ENCODE measurements at regions not wholly inside any gene's neighbourhood (a gene's known extent, or its start where the extent isn't known, plus 50 kb on each side); places are given as distances from the start of the nearest gene placed in this dataset.

DNA sequence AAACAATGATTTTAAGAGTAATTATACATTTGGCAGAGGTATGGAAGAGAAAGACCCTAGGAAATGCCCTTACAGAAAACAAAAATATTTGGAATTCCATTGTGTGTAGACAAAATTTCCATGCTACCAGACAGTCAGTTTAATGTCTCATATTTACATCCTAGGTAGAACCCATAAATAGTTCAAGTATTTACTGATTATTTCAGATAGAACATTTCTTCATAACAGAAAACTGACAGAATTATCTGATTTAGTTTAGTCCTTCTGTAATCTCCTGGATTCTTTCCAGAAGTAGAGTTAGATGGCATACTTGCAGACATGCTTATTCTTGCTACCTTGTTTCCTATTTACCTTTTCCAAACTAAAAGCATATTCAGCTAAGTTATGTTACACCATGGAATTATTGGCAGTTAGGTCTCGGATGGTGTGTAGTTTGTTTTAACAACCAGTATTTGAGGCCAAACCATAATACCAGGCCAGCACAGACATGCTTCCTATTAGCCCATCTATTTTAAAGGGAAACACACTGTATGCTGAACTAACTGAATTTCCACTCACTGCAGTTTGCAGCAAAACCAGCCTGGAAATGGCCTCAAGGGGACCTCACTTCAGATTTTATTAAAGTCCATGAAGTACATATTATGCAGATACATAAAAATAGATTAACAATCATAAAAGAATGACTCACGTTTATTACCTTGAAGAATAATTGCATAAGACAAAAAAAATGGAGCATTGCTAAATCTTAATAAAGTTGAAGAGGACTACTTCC, 126.6 kb upstream of the LRIG3 start:
- Histone ChIP-seq H4K20me1 (ENCODE audit: insufficient read depth, low read length) (no peaks in the 10 kb centered on the region), H3K79me2 (ENCODE audit: low read length) (no peaks in the 10 kb centered on the region), H3K27me3 (replicated peaks; ENCODE audit: insufficient read depth, low read length) (no peaks in the 10 kb centered on the region), H3K4me2 (ENCODE audit: low read depth, low read length) (no peak overlapping the region), H3K36me3 (replicated peaks; ENCODE audit: insufficient read depth, low read length) (no peaks in the 10 kb centered on the region), H3K9ac (ENCODE audit: low read length) (no peak overlapping the region), H3K4me3 (ENCODE audit: low read length) (no peak overlapping the region), H3K9me2 (replicated peaks; ENCODE audit: insufficient read depth, low read length) (no peaks in the 10 kb centered on the region), H3K4me1 (ENCODE audit: low read length) (no peaks in the 10 kb centered on the region), H3K9me3 (replicated peaks; ENCODE audit: insufficient read depth, low read length) (no peaks in the 10 kb centered on the region), H3F3A (ENCODE audit: insufficient read depth, low read length) (no peaks in the 10 kb centered on the region), H3K27ac (ENCODE audit: low read length) (no peak overlapping the region), H2AFZ (ENCODE audit: low read length) (no peak overlapping the region)
- DNase-seq, result no peak
- TF ChIP-seq, protein P1, sequence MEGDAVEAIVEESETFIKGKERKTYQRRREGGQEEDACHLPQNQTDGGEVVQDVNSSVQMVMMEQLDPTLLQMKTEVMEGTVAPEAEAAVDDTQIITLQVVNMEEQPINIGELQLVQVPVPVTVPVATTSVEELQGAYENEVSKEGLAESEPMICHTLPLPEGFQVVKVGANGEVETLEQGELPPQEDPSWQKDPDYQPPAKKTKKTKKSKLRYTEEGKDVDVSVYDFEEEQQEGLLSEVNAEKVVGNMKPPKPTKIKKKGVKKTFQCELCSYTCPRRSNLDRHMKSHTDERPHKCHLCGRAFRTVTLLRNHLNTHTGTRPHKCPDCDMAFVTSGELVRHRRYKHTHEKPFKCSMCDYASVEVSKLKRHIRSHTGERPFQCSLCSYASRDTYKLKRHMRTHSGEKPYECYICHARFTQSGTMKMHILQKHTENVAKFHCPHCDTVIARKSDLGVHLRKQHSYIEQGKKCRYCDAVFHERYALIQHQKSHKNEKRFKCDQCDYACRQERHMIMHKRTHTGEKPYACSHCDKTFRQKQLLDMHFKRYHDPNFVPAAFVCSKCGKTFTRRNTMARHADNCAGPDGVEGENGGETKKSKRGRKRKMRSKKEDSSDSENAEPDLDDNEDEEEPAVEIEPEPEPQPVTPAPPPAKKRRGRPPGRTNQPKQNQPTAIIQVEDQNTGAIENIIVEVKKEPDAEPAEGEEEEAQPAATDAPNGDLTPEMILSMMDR (IDR thresholded peaks at IDR 0.05; ENCODE audit: low read length), result no peak
- no peak for TF ChIP-seq EZH2phosphoT487 (IDR thresholded peaks at IDR 0.05; ENCODE audit: low read length)
- TF ChIP-seq EZH2 (optimal IDR thresholded peaks at IDR 0.05; ENCODE audit: low read depth, low read length), result no peak

DNA sequence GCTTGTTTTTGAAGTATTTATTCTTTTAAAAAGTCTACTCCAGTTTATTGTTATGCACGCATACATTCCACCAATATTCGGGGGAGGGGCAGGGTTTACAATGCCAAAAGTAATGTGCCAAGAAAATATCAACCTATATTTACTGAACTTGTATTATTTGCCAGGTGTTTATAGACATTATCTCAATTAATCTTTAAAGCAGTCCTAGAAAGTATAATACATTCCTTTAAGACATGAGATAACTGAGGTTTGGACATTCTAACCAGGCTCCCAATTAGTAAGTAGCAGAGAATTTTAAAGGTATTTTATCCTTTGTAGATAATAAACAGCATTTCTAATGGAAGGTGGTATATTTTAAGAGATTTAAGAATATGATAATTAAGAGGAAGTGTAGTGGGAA, 124.5 kb upstream of the LRIG3 start:
- H3K27ac ChIP-seq (ENCODE audit: low read length), result no peak overlapping the region
- H3K9me3 ChIP-seq (replicated peaks; ENCODE audit: insufficient read depth, low read length), result no peaks in the 10 kb centered on the region
- no peak overlapping the region for H2AFZ ChIP-seq (ENCODE audit: low read length)
- no peak overlapping the region for H3K9ac ChIP-seq (ENCODE audit: low read length)
- TF ChIP-seq EZH2phosphoT487 (IDR thresholded peaks at IDR 0.05; ENCODE audit: low read length) (no peak), EZH2 (optimal IDR thresholded peaks at IDR 0.05; ENCODE audit: low read depth, low read length) (no peak)
- TF ChIP-seq, protein P1 (IDR thresholded peaks at IDR 0.05; ENCODE audit: low read length), result no peak
- no peaks in the 10 kb centered on the region for H3K27me3 ChIP-seq (replicated peaks; ENCODE audit: insufficient read depth, low read length)
- no peak overlapping the region for H3K4me2 ChIP-seq (ENCODE audit: low read depth, low read length)
- no peaks in the 10 kb centered on the region for H3K79me2 ChIP-seq (ENCODE audit: low read length)
- no peaks in the 10 kb centered on the region for H4K20me1 ChIP-seq (ENCODE audit: insufficient read depth, low read length)
- no peaks in the 10 kb centered on the region for H3K9me2 ChIP-seq (replicated peaks; ENCODE audit: insufficient read depth, low read length)
- no peak for DNase-seq
- no peaks in the 10 kb centered on the region for H3K4me1 ChIP-seq (ENCODE audit: low read length)
- no peaks in the 10 kb centered on the region for H3K36me3 ChIP-seq (replicated peaks; ENCODE audit: insufficient read depth, low read length)
- no peaks in the 10 kb centered on the region for H3F3A ChIP-seq (ENCODE audit: insufficient read depth, low read length)
- no peak overlapping the region for H3K4me3 ChIP-seq (ENCODE audit: low read length)

DNA sequence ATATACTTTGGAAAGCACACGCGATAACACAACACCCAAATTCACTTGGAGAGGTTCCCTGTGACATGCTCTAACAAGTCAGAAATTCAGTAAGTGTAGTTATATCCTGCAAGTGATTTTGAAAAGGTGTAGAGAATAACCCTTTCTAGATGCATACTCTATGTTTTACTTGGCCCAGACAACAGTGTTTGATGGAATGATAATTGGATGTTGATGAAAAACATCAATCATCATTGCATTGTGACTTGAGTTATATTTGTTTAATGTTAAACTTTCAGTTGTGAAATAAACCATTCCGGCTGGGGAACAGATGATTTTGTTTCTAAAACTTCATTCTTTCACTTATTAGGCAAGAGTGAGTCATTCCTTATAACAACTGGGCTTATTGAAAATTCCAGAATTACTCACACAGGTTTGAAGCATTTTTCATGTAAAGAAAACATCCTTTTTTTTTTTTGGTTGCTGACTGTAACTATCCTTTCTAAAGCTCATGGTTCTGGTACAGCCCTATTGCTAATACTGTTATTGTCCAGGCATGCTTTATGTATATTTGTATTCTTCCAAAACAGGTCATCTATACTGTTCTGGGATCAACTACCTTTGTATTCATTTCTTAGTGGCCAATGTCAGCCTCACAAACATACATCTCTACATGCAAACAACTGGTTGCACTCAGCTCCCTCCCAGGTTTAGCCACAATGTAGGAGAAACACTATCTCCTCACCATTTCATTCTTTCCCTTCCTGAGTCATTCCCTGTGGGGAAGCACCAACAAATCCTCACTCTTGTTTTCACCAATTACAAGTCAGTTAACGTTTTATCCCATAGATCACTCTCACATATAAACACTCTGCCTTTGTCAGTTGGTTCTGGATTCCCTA, 121.2 kb upstream of the LRIG3 start:
- Histone ChIP-seq H3K4me3 (ENCODE audit: low read length) (no peak overlapping the region), H3K27ac (ENCODE audit: low read length) (no peak overlapping the region), H3F3A (ENCODE audit: insufficient read depth, low read length) (no peaks in the 10 kb centered on the region), H3K9ac (ENCODE audit: low read length) (no peak overlapping the region), H3K27me3 (replicated peaks; ENCODE audit: insufficient read depth, low read length) (no peaks in the 10 kb centered on the region), H3K36me3 (replicated peaks; ENCODE audit: insufficient read depth, low read length) (no peaks in the 10 kb centered on the region), H3K4me2 (ENCODE audit: low read depth, low read length) (no peak overlapping the region), H4K20me1 (ENCODE audit: insufficient read depth, low read length) (no peaks in the 10 kb centered on the region), H3K9me2 (replicated peaks; ENCODE audit: insufficient read depth, low read length) (no peaks in the 10 kb centered on the region), H3K79me2 (ENCODE audit: low read length) (no peaks in the 10 kb centered on the region), H3K9me3 (replicated peaks; ENCODE audit: insufficient read depth, low read length) (no peaks in the 10 kb centered on the region), H3K4me1 (ENCODE audit: low read length) (no peaks in the 10 kb centered on the region), H2AFZ (ENCODE audit: low read length) (no peak overlapping the region)
- no peak for DNase-seq
- TF ChIP-seq EZH2phosphoT487 (IDR thresholded peaks at IDR 0.05; ENCODE audit: low read length), result no peak

Measured in MM.1S (cell line).